GM21528 (cell line): ENCODE measurements at regions not wholly inside any gene's neighbourhood (a gene's known extent, or its start where the extent isn't known, plus 50 kb on each side); places are given as distances from the start of the nearest gene placed in this dataset.

ENCODE experiments used
- ATAC-seq: cut with Tn5 transposase; IDR thresholded peaks from one replicate; pipeline ENCODE4 v1.9.1; 2021; ENCODE audit warnings: mild to moderate bottlenecking, moderate library complexity; ENCODE audit not compliant: unreplicated experiment, low FRiP score

GRCh38 chr9:115169003-115169402 is 51.0 kb upstream of the TNC start:
- ATAC-seq, result no peak

- ATAC-seq, result no peak
Measured at GRCh38 chr9:115170358-115171073, 52.6 kb upstream of the TNC start.

- no peak for ATAC-seq
Measured at GRCh38 chr9:115171921-115172388, 54.0 kb upstream of the TNC start.

- no peak for ATAC-seq
Measured at GRCh38 chr9:115182264-115182663, 64.3 kb upstream of the TNC start.

- ATAC-seq, result no peak
Measured at GRCh38 chr9:115183436-115183835, 65.5 kb upstream of the TNC start.

- no peak for ATAC-seq
Measured at GRCh38 chr9:115189686-115190085, 71.7 kb upstream of the TNC start.

GRCh38 chr9:115191667-115192066 is 73.7 kb upstream of the TNC start:
- ATAC-seq, result no peak

- no peak for ATAC-seq
Measured at GRCh38 chr9:115192280-115192679, 74.3 kb upstream of the TNC start.

- peak; percentile 77 for ATAC-seq
Measured at GRCh38 chr9:115192835-115193525, 75.0 kb upstream of the TNC start.

GRCh38 chr9:115193777-115194176 is 75.8 kb upstream of the TNC start:
- no peak for ATAC-seq

GRCh38 chr9:115194216-115194615 is 76.3 kb upstream of the TNC start:
- no peak for ATAC-seq

- no peak for ATAC-seq
Measured at GRCh38 chr9:115195912-115196311, 78.0 kb upstream of the TNC start.

GRCh38 chr9:115196919-115197318 is 79.0 kb upstream of the TNC start:
- ATAC-seq, result no peak

GRCh38 chr9:115198001-115198400 is 80.0 kb upstream of the TNC start:
- ATAC-seq, result no peak

- ATAC-seq, result no peak
Measured at GRCh38 chr9:115200711-115201505, 83.0 kb upstream of the TNC start.

- no peak for ATAC-seq
Measured at GRCh38 chr9:115202181-115202580, 84.2 kb upstream of the TNC start.

GRCh38 chr9:115202960-115203751 is 85.2 kb upstream of the TNC start:
- no peak for ATAC-seq

GRCh38 chr9:115204904-115205453 is 87.0 kb upstream of the TNC start:
- no peak for ATAC-seq

GRCh38 chr9:115207003-115207836 is 89.3 kb upstream of the TNC start:
- ATAC-seq, result peak; percentile 48
